ENCODE measurements at regions not wholly inside any gene's neighbourhood (a gene's known extent, or its start where the extent isn't known, plus 50 kb on each side); places are given as distances from the start of the nearest gene placed in this dataset.

GRCh38 chr17:13869331-13869940 is 199.9 kb upstream of the COX10 start:
- POLR2A ChIA-PET = no interaction called here
- no peak overlapping the region for H3K9ac ChIP-seq (replicated peaks; ENCODE audit: extremely low read depth, insufficient read depth, low read length)
- no peak overlapping the region for H3K4me3 ChIP-seq (replicated peaks in 1 of 3; ENCODE audit: insufficient read depth in 1 of 3, low read depth in 1 of 3, low read length in 3 of 3)
- intact Hi-C loops (cut with micrococcal nuclease) (no loop called here), dilution Hi-C loops (cut with MboI; ENCODE audit: extremely low pct_ligation_motif_present, low sequenced_read_pairs) (no loop called here)
- no peak overlapping the region for H3K4me2 ChIP-seq (ENCODE audit: insufficient read depth, low read length)
- H3K9me1 ChIP-seq (replicated peaks; ENCODE audit: control insufficient read depth, extremely low read depth, insufficient read depth, low read length) = no peaks in the 10 kb centered on the region
- H4K20me1 ChIP-seq (replicated peaks; ENCODE audit: control insufficient read depth, extremely low read depth, insufficient read depth, low read length) = no peaks in the 10 kb centered on the region
- H2AFZ ChIP-seq (ENCODE audit: low read depth, low read length) = no peak overlapping the region
- BruUV-seq (replicated peaks) = no TSS peak
- FAIRE-seq = no peak
- no peaks in the 10 kb centered on the region for H3K79me2 ChIP-seq (ENCODE audit: control insufficient read depth, insufficient read depth, low read length)
- TF ChIP-seq JUN (IDR thresholded peaks at IDR 0.05; ENCODE audit: borderline replicate concordance, insufficient read depth, insufficient read length, low read depth) (no peak), POLR2AphosphoS5 (IDR thresholded peaks at IDR 0.05; ENCODE audit: insufficient read depth, low read depth, low read length) (no peak), GATA2 (IDR thresholded peaks at IDR 0.05; ENCODE audit: insufficient read depth, insufficient read length, low read depth, low read length) (no peak), MYC (IDR thresholded peaks at IDR 0.05; ENCODE audit: low read depth, low read length) (no peak), EZH2 (IDR thresholded peaks at IDR 0.05; ENCODE audit: borderline replicate concordance, low read depth, low read length, severe bottlenecking) (no peak), POLR2A (IDR thresholded peaks at IDR 0.05; ENCODE audit: low read depth, low read length) (no peak), FOS (IDR thresholded peaks at IDR 0.05; ENCODE audit: borderline replicate concordance, insufficient read depth, low read length) (no peak), CTCF (IDR thresholded peaks at IDR 0.05; ENCODE audit: extremely low read depth in 1 of 2, insufficient read depth in 1 of 2, low read depth in 1 of 2, low read length in 2 of 2) (no peak)
- TF ChIP-seq, protein P1, sequence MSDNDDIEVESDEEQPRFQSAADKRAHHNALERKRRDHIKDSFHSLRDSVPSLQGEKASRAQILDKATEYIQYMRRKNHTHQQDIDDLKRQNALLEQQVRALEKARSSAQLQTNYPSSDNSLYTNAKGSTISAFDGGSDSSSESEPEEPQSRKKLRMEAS (IDR thresholded peaks at IDR 0.05; ENCODE audit: insufficient read depth, insufficient read length) = no peak
- CTCF ChIA-PET = no interaction called here
- no peak overlapping the region for H3K27ac ChIP-seq (ENCODE audit: insufficient read depth, low read depth, low read length)
- no peak for DNase-seq (ENCODE audit: low read depth, low spot score)
- H3K4me1 ChIP-seq (ENCODE audit: control insufficient read depth, extremely low read depth, insufficient read depth, low read length) = no peaks in the 10 kb centered on the region
- peaks cover 6% of the 10 kb centered on the region for H3K9me3 ChIP-seq (replicated peaks; ENCODE audit: control insufficient read depth, insufficient read depth, low read length)
- H3K27me3 ChIP-seq (ENCODE audit: control insufficient read depth in 2 of 2, insufficient read depth in 2 of 2, low read length in 2 of 2) = no peaks in the 10 kb centered on the region
- no peaks in the 10 kb centered on the region for H3K36me3 ChIP-seq (ENCODE audit: control insufficient read depth in 2 of 2, extremely low read depth in 1 of 2, insufficient read depth in 2 of 2, low read length in 2 of 2)

Data from endothelial cell of umbilical vein (primary cell).